ENCODE measurements at regions not wholly inside any gene's neighbourhood (a gene's known extent, or its start where the extent isn't known, plus 50 kb on each side); places are given as distances from the start of the nearest gene placed in this dataset.

- H3K4me3 ChIP-seq (ENCODE audit: low read depth, low read length), result peak overlapping the region; percentile 47
- TF ChIP-seq CTCF (conservative IDR thresholded peaks at IDR 0.05; ENCODE audit: low read depth, low read length), result no peak
- peak; percentile 18 for DNase-seq (ENCODE audit: low read depth)
Observed at GRCh38 chr15:29570121-29570947, 251.9 kb downstream of the TJP1 start.

GRCh38 chr15:29569533-29570092, 252.7 kb downstream of the TJP1 start:
- no peak for TF ChIP-seq CTCF (conservative IDR thresholded peaks at IDR 0.05; ENCODE audit: low read depth, low read length)
- no peak for DNase-seq (ENCODE audit: low read depth)
- H3K4me3 ChIP-seq (ENCODE audit: low read depth, low read length), result no peak overlapping the region

GRCh38 chr15:29568840-29569532, 253.3 kb downstream of the TJP1 start:
- peak; percentile 22 for DNase-seq (ENCODE audit: low read depth)
- no peak overlapping the region for H3K4me3 ChIP-seq (ENCODE audit: low read depth, low read length)
- TF ChIP-seq CTCF (conservative IDR thresholded peaks at IDR 0.05; ENCODE audit: low read depth, low read length), result peak; percentile 35

GRCh38 chr15:29567336-29567735, 254.9 kb downstream of the TJP1 start:
- TF ChIP-seq CTCF (conservative IDR thresholded peaks at IDR 0.05; ENCODE audit: low read depth, low read length), result no peak

GRCh38 chr15:29566914-29567313, 255.4 kb downstream of the TJP1 start:
- TF ChIP-seq CTCF (conservative IDR thresholded peaks at IDR 0.05; ENCODE audit: low read depth, low read length), result no peak
- no peak overlapping the region for H3K4me3 ChIP-seq (ENCODE audit: low read depth, low read length)
- DNase-seq (ENCODE audit: low read depth), result no peak

More at GRCh38 chr15:29567336-29567735, 254.9 kb downstream of the TJP1 start:
- H3K4me3 ChIP-seq (ENCODE audit: low read depth, low read length), result no peak overlapping the region
- no peak for DNase-seq (ENCODE audit: low read depth)

- TF ChIP-seq CTCF (conservative IDR thresholded peaks at IDR 0.05; ENCODE audit: low read depth, low read length), result no peak
- H3K4me3 ChIP-seq (ENCODE audit: low read depth, low read length), result no peak overlapping the region
- no peak for DNase-seq (ENCODE audit: low read depth)
Observed at GRCh38 chr15:29563112-29563511, 259.2 kb downstream of the TJP1 start.
